Panc1 (cell line): ENCODE measurements at regions not wholly inside any gene's neighbourhood (a gene's known extent, or its start where the extent isn't known, plus 50 kb on each side); places are given as distances from the start of the nearest gene placed in this dataset.

Source experiments
- POLR2AphosphoS5 ChIP-seq: IDR thresholded peaks from 2 replicates; pipeline ENCODE4 v1.6.1; 2012; ENCODE audit warnings: mild to moderate bottlenecking, low read depth, low read length, moderate library complexity
- SIN3A ChIP-seq: IDR thresholded peaks from 2 replicates; pipeline ENCODE4 v1.6.1; 2012; ENCODE audit warnings: low read depth, mild to moderate bottlenecking, low read length, moderate library complexity, borderline replicate concordance; ENCODE audit not compliant: insufficient read depth
- TF ChIP-seq, protein P1 (sequence below): fragments of 450-650 bp; IDR thresholded peaks from 2 replicates; pipeline ENCODE4 v1.5.1; 2017; ENCODE audit warnings: mild to moderate bottlenecking

DNA sequence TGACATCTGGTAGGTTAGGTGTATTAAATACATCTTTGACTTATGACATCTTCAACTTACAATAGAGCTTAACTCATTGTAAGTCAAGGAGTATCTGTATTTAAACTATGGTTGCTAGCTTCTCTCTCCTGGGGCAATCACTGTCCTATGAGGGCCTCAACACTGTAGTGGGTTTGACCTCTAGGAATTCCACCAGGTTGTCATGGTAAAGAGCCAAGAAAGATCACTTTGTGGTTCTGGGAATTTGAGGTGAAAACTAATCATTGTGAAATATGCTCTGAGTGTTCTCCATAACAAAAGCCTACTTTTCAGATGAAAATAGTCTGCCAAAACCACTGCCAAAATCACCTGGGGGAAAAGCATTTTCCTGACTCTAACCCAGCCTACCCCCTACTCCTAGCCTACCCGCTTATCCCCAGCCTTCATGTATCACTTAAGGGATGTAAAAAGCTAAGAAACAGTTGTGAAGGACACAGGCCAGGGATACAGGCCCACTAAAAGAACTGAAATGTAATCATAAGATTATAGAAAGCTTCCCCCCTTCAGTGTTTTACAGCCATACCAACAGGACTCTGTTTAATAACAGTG, 723.8 kb downstream of the MECOM start:
- TF ChIP-seq POLR2AphosphoS5 (no peak), SIN3A (no peak)
- TF ChIP-seq, protein P1, sequence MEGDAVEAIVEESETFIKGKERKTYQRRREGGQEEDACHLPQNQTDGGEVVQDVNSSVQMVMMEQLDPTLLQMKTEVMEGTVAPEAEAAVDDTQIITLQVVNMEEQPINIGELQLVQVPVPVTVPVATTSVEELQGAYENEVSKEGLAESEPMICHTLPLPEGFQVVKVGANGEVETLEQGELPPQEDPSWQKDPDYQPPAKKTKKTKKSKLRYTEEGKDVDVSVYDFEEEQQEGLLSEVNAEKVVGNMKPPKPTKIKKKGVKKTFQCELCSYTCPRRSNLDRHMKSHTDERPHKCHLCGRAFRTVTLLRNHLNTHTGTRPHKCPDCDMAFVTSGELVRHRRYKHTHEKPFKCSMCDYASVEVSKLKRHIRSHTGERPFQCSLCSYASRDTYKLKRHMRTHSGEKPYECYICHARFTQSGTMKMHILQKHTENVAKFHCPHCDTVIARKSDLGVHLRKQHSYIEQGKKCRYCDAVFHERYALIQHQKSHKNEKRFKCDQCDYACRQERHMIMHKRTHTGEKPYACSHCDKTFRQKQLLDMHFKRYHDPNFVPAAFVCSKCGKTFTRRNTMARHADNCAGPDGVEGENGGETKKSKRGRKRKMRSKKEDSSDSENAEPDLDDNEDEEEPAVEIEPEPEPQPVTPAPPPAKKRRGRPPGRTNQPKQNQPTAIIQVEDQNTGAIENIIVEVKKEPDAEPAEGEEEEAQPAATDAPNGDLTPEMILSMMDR, result no peak
